Caco-2 (cell line): ENCODE measurements at regions not wholly inside any gene's neighbourhood (a gene's known extent, or its start where the extent isn't known, plus 50 kb on each side); places are given as distances from the start of the nearest gene placed in this dataset.
"Not testable (repeated sequence)": the region's sequence is repeated elsewhere in the genome, so short reads cannot be mapped to it uniquely, and the experiment has no call there.

Source experiments
- BruUV-seq: library from RNA; stranded (reverse); fragments of 400-500 nt; replicated peaks from 2 replicates; lab custom pipeline; 2021; lab: Mats Ljungman, UMichigan
- CTCF ChIA-PET: fragments of 300-600 bp; sonication (Branson Sonifier 250); formaldehyde crosslinking; loops from one replicate; lab custom pipeline; 2022; ENCODE audit warnings: antibody characterized with exemption; lab: Charles Lee
- POLR2A ChIA-PET: fragments of 300-600 bp; sonication (Branson Sonifier 250); formaldehyde crosslinking; loops from one replicate; lab custom pipeline; 2022; ENCODE audit warnings: antibody characterized with exemption; lab: Charles Lee
- DNase-seq, 2 experiments: peaks; one replicate each; pipeline versions ENCODE4 v3.0.0 to v3.0.0-alpha.2; 2020 to 2022
- H3K27me3 ChIP-seq: replicated peaks from 2 replicates; pipeline ENCODE4 v1.6.0; 2011; ENCODE audit warnings: low read length; ENCODE audit not compliant: control insufficient read depth, insufficient read depth
- H3K36me3 ChIP-seq: 2 replicates; pipeline ENCODE4 v1.5.1; 2011; ENCODE audit warnings: low read length; ENCODE audit not compliant: control insufficient read depth, insufficient read depth
- H3K4me1 ChIP-seq: fragments of 250-450 bp; sonication (Bioruptor Pico); 2 replicates; pipeline ENCODE4 v1.5.1; 2020; ENCODE audit warnings: mild to moderate bottlenecking
- H3K4me3 ChIP-seq: 2 replicates; pipeline ENCODE4 v1.5.1; 2011; ENCODE audit warnings: low read depth, mild to moderate bottlenecking, control low read depth, low read length
- H3K9me3 ChIP-seq: fragments of 250-450 bp; sonication (Bioruptor Pico); 2 replicates; pipeline ENCODE4 v1.5.1; 2020; ENCODE audit warnings: mild to moderate bottlenecking, moderate library complexity
- H3K27ac Mint-ChIP-seq: one replicate; pipeline ENCODE4 v1.8.0; 2022; ENCODE audit warnings: mixed read lengths; ENCODE audit not compliant: unreplicated experiment
- H3K27me3 Mint-ChIP-seq: one replicate; pipeline ENCODE4 v1.8.0; 2022; ENCODE audit warnings: mixed read lengths; ENCODE audit not compliant: insufficient read depth, unreplicated experiment
- H3K36me3 Mint-ChIP-seq: one replicate; pipeline ENCODE4 v1.8.0; 2022; ENCODE audit warnings: mild to moderate bottlenecking, mixed read lengths; ENCODE audit not compliant: insufficient read depth, unreplicated experiment
- H3K4me1 Mint-ChIP-seq: one replicate; pipeline ENCODE4 v1.8.0; 2022; ENCODE audit warnings: low read depth, mixed read lengths; ENCODE audit not compliant: unreplicated experiment
- H3K4me3 Mint-ChIP-seq: one replicate; pipeline ENCODE4 v1.8.0; 2022; ENCODE audit warnings: mild to moderate bottlenecking, moderate library complexity, mixed read lengths; ENCODE audit not compliant: unreplicated experiment
- H3K9me3 Mint-ChIP-seq: one replicate; pipeline ENCODE4 v1.8.0; 2022; ENCODE audit warnings: mixed read lengths; ENCODE audit not compliant: unreplicated experiment
- CTCF ChIP-seq, 2 experiments: fragments of 200-600 bp in 1 of 2; IDR thresholded peaks; 1 replicate in 1 of 2; 2 replicates in 1 of 2; pipeline versions ENCODE4 v1.5.1 to v1.8.0; 2011 to 2022; ENCODE audit warnings: antibody characterized with exemption in 1 of 2, control low read depth in 1 of 2, inconsistent platforms in 1 of 2, low read depth in 1 of 2, low read length in 1 of 2, mild to moderate bottlenecking in 1 of 2, moderate library complexity in 1 of 2; ENCODE audit not compliant: insufficient read depth in 1 of 2, severe bottlenecking in 1 of 2, unreplicated experiment in 1 of 2
- intact Hi-C: fragments of 100-400 bp; cut with micrococcal nuclease; formaldehyde crosslinking; loops from one replicate; pipeline ENCODE4 v1.10.0; 2022; ENCODE audit not compliant: unreplicated experiment

- no peak overlapping the region for H3K27ac Mint-ChIP-seq
- TF ChIP-seq CTCF (IDR thresholded peaks at IDR 0.05; ENCODE audit: insufficient read depth in 1 of 2, low read depth in 1 of 2, low read length in 1 of 2, severe bottlenecking in 1 of 2, unreplicated experiment in 1 of 2): no peak
- H3K27me3 Mint-ChIP-seq: no peaks in the 10 kb centered on the region
- BruUV-seq: no TSS peak
- ChIA-PET CTCF (no interaction called here), POLR2A (no interaction called here)
- Histone ChIP-seq H3K36me3 (no peaks in the 10 kb centered on the region), H3K4me1 (no peaks in the 10 kb centered on the region), H3K4me3 (no peak overlapping the region), H3K27me3 (no peaks in the 10 kb centered on the region), H3K9me3 (no peaks in the 10 kb centered on the region)
- no peaks in the 10 kb centered on the region for H3K36me3 Mint-ChIP-seq
- intact Hi-C loops: no loop called here
- no peaks in the 10 kb centered on the region for H3K9me3 Mint-ChIP-seq
- no peak overlapping the region for H3K4me3 Mint-ChIP-seq
- no peak for DNase-seq
- no peaks in the 10 kb centered on the region for H3K4me1 Mint-ChIP-seq
These were observed 565.4 kb downstream of the RFPL4B start for GRCh38 chr6:112912416-112913101.

GRCh38 chr6:112919744-112920143 lies 572.6 kb downstream of the RFPL4B start:
- CTCF ChIA-PET, H3K27me3 ChIP-seq, H3K27me3 Mint-ChIP-seq, H3K4me3 Mint-ChIP-seq, H3K27ac Mint-ChIP-seq, H3K4me1 ChIP-seq, H3K36me3 ChIP-seq, BruUV-seq, DNase-seq, H3K9me3 Mint-ChIP-seq, H3K36me3 Mint-ChIP-seq, H3K4me3 ChIP-seq, H3K9me3 ChIP-seq, intact Hi-C loops, POLR2A ChIA-PET, H3K4me1 Mint-ChIP-seq: not testable (repeated sequence)

GRCh38 chr6:112920994-112921393 lies 573.9 kb downstream of the RFPL4B start:
- CTCF ChIA-PET: no interaction called here
- no peak for TF ChIP-seq CTCF (IDR thresholded peaks at IDR 0.05; ENCODE audit: insufficient read depth in 1 of 2, low read depth in 1 of 2, low read length in 1 of 2, severe bottlenecking in 1 of 2, unreplicated experiment in 1 of 2)
- BruUV-seq: no TSS peak
- no peaks in the 10 kb centered on the region for H3K27me3 Mint-ChIP-seq
- Histone ChIP-seq H3K4me1 (no peaks in the 10 kb centered on the region), H3K4me3 (no peak overlapping the region), H3K36me3 (no peaks in the 10 kb centered on the region), H3K27me3 (no peaks in the 10 kb centered on the region), H3K9me3 (no peaks in the 10 kb centered on the region)
- no peaks in the 10 kb centered on the region for H3K4me1 Mint-ChIP-seq
- no peaks in the 10 kb centered on the region for H3K36me3 Mint-ChIP-seq
- no peak for DNase-seq
- H3K4me3 Mint-ChIP-seq: no peak overlapping the region
- H3K9me3 Mint-ChIP-seq: peaks cover 10% of the 10 kb centered on the region
- intact Hi-C loops: no loop called here
- H3K27ac Mint-ChIP-seq: no peak overlapping the region
- POLR2A ChIA-PET: no interaction called here
